H9 (cell line): ENCODE measurements at regions not wholly inside any gene's neighbourhood (a gene's known extent, or its start where the extent isn't known, plus 50 kb on each side); places are given as distances from the start of the nearest gene placed in this dataset.

Experiments
- DNase-seq: peaks from one replicate; pipeline ENCODE4 v3.0.0-alpha.2; 2017
- H2AFZ ChIP-seq: one replicate; pipeline ENCODE4 v1.6.1; 2013; ENCODE audit warnings: mild to moderate bottlenecking, low read length, control low read depth, moderate library complexity
- H2AK5ac ChIP-seq: 2 replicates; pipeline ENCODE4 v1.6.1; 2013; ENCODE audit warnings: low read length, control low read depth, mixed read lengths; ENCODE audit not compliant: insufficient read length
- H2BK120ac ChIP-seq: one replicate; pipeline ENCODE4 v1.6.1; 2013; ENCODE audit warnings: low read depth, mild to moderate bottlenecking, low read length, control low read depth, inconsistent platforms; ENCODE audit not compliant: poor library complexity, severe bottlenecking
- H2BK12ac ChIP-seq: 2 replicates; pipeline ENCODE4 v1.6.1; 2013; ENCODE audit warnings: low read length, control low read depth, mixed read lengths, low read depth; ENCODE audit not compliant: insufficient read length
- H2BK15ac ChIP-seq: 2 replicates; pipeline ENCODE4 v1.6.1; 2013; ENCODE audit warnings: low read depth, low read length, control low read depth
- H2BK20ac ChIP-seq: one replicate; pipeline ENCODE4 v1.6.1; 2013; ENCODE audit warnings: low read depth, mild to moderate bottlenecking, low read length, control low read depth, inconsistent platforms; ENCODE audit not compliant: poor library complexity, severe bottlenecking
- H2BK5ac ChIP-seq: 2 replicates; pipeline ENCODE4 v1.6.1; 2013; ENCODE audit warnings: low read length, control low read depth, mixed read lengths; ENCODE audit not compliant: insufficient read length
- H3K14ac ChIP-seq: 2 replicates; pipeline ENCODE4 v1.6.1; 2013; ENCODE audit warnings: low read length, control low read depth; ENCODE audit not compliant: insufficient read depth
- H3K18ac ChIP-seq: 2 replicates; pipeline ENCODE4 v1.6.1; 2013; ENCODE audit warnings: low read depth, mild to moderate bottlenecking, mixed read lengths, low read length, control low read depth; ENCODE audit not compliant: insufficient read length
- H3K23ac ChIP-seq: 2 replicates; pipeline ENCODE4 v1.6.1; 2013; ENCODE audit warnings: low read length, control low read depth, mixed read lengths, low read depth; ENCODE audit not compliant: insufficient read length
- H3K23me2 ChIP-seq: 2 replicates; pipeline ENCODE4 v1.6.1; 2013; ENCODE audit warnings: low read depth, mild to moderate bottlenecking, mixed read lengths, low read length, control low read depth; ENCODE audit not compliant: insufficient read length, poor library complexity, severe bottlenecking
- H3K27ac ChIP-seq: 2 replicates; pipeline ENCODE4 v1.5.1; 2013; ENCODE audit warnings: low read length, control low read depth, mixed read lengths, low read depth; ENCODE audit not compliant: insufficient read length
- H3K27me3 ChIP-seq: 2 replicates; pipeline ENCODE4 v1.6.1; 2013; ENCODE audit warnings: low read length, control low read depth, inconsistent platforms; ENCODE audit not compliant: insufficient read depth
- H3K4ac ChIP-seq: 2 replicates; pipeline ENCODE4 v1.6.1; 2013; ENCODE audit warnings: low read depth, mild to moderate bottlenecking, control low read depth, inconsistent platforms, low read length, moderate library complexity
- H3K4me1 ChIP-seq: 2 replicates; pipeline ENCODE4 v1.6.1; 2013; ENCODE audit warnings: low read length, control low read depth, inconsistent platforms; ENCODE audit not compliant: insufficient read depth
- H3K4me2 ChIP-seq: 2 replicates; pipeline ENCODE4 v1.6.1; 2013; ENCODE audit warnings: low read length, control low read depth, mixed read lengths; ENCODE audit not compliant: insufficient read length, insufficient read depth
- H3K56ac ChIP-seq: 2 replicates; pipeline ENCODE4 v1.6.1; 2013; ENCODE audit warnings: low read depth, mild to moderate bottlenecking, mixed read lengths, low read length, control low read depth; ENCODE audit not compliant: insufficient read length
- H3K79me1 ChIP-seq: 2 replicates; pipeline ENCODE4 v1.6.1; 2013; ENCODE audit warnings: low read depth, mild to moderate bottlenecking, moderate library complexity, low read length, control low read depth, inconsistent platforms; ENCODE audit not compliant: insufficient read depth, poor library complexity, severe bottlenecking
- H3K79me2 ChIP-seq: 2 replicates; pipeline ENCODE4 v1.6.1; 2013; ENCODE audit warnings: low read length, control low read depth, inconsistent platforms; ENCODE audit not compliant: insufficient read depth
- H3K9ac ChIP-seq: 2 replicates; pipeline ENCODE4 v1.6.1; 2013; ENCODE audit warnings: low read length, control low read depth, mixed read lengths; ENCODE audit not compliant: insufficient read length; ENCODE audit errors: extremely low read depth
- H3K9me3 ChIP-seq: one replicate; pipeline ENCODE4 v1.6.1; 2013; ENCODE audit warnings: low read depth, low read length, inconsistent platforms; ENCODE audit not compliant: control insufficient read depth
- H3T11ph ChIP-seq: one replicate; pipeline ENCODE4 v1.6.1; 2013; ENCODE audit warnings: mild to moderate bottlenecking, low read length, control low read depth, inconsistent platforms
- H4K20me1 ChIP-seq: one replicate; pipeline ENCODE4 v1.6.1; 2013; ENCODE audit not compliant: control insufficient read depth, insufficient read length, insufficient read depth
- H4K5ac ChIP-seq: 2 replicates; pipeline ENCODE4 v1.6.1; 2013; ENCODE audit warnings: low read depth, mild to moderate bottlenecking, mixed read lengths, low read length, control low read depth; ENCODE audit not compliant: insufficient read length
- H4K8ac ChIP-seq: replicated peaks from 2 replicates; pipeline ENCODE4 v1.6.1; 2013; ENCODE audit warnings: low read length, control low read depth, mixed read lengths, low read depth; ENCODE audit not compliant: insufficient read length
- H4K91ac ChIP-seq: 2 replicates; pipeline ENCODE4 v1.6.1; 2013; ENCODE audit warnings: low read depth, mild to moderate bottlenecking, moderate library complexity, mixed read lengths, low read length, control low read depth; ENCODE audit not compliant: insufficient read length
- H3K27ac Mint-ChIP-seq, 3 experiments: 2 replicates in 2 of 3; 3 replicates in 1 of 3; pipeline ENCODE4 v1.8.0; 2020 to 2021; ENCODE audit warnings: mixed read lengths in 3 of 3, mild to moderate bottlenecking in 1 of 3, moderate library complexity in 1 of 3
- H3K27me3 Mint-ChIP-seq: 2 replicates; pipeline ENCODE4 v1.8.0; 2021; ENCODE audit warnings: low read depth, mild to moderate bottlenecking, moderate library complexity, mixed read lengths
- H3K36me3 Mint-ChIP-seq, 3 experiments: 2 replicates in 2 of 3; 3 replicates in 1 of 3; pipeline ENCODE4 v1.8.0; 2020 to 2021; ENCODE audit warnings: low read depth in 3 of 3, mixed read lengths in 3 of 3; ENCODE audit not compliant: insufficient read depth in 1 of 3
- H3K4me1 Mint-ChIP-seq, 2 experiments: 2 replicates each; pipeline ENCODE4 v1.8.0; 2020; ENCODE audit warnings: mixed read lengths in 2 of 2
- H3K4me3 Mint-ChIP-seq, 2 experiments: 2 replicates in 1 of 2; 3 replicates in 1 of 2; pipeline ENCODE4 v1.8.0; 2020 to 2021; ENCODE audit warnings: mild to moderate bottlenecking in 2 of 2, mixed read lengths in 2 of 2, moderate library complexity in 1 of 2
- H3K9me3 Mint-ChIP-seq, 2 experiments: 2 replicates in 1 of 2; 3 replicates in 1 of 2; pipeline ENCODE4 v1.8.0; 2020; ENCODE audit warnings: mild to moderate bottlenecking in 2 of 2, mixed read lengths in 2 of 2, moderate library complexity in 1 of 2
- WGBS: extraction: QIAGEN DNeasy Blood & Tissue Kit; methylation state at CpG from one replicate; pipeline ENCODE4 v1.1.7; 2013; ENCODE audit warnings: missing lambda C conversion rate, low lambda C conversion rate, mixed read lengths; ENCODE audit not compliant: insufficient read length; ENCODE audit errors: extremely low coverage; 5-methylcytosine and 5-hydroxymethylcytosine counted together
- TF ChIP-seq, protein P1 (sequence below): fragments of 200-600 bp; sonication (generic); conservative IDR thresholded peaks from 3 replicates; pipeline ENCODE4 v1.8.0; 2021; ENCODE audit warnings: antibody characterized with exemption, mild to moderate bottlenecking

DNA sequence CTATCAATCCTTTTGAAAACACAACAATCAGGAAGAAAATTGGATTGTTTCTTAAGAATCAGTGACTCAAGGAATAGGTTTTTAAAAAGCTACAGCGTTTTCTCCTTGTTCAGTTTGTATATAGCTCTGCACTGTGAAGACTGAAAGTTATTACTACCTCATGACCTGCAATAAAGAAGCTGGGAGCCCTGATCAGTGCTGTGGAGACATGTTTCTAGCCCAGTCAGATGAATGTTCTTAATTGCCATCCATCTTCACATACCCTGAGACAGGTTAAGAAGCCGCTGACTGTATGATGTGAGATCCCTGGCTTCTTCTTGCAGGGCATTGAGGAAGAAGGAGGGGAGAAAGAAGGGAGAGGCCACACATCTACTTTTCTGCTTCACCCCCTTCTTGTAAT is 58.0 kb upstream of the VWC2 start:
- no peak overlapping the region for H3K27ac ChIP-seq
- H2BK12ac ChIP-seq, result no peak overlapping the region
- no CpG with 5 or more reads among the region's 2 CpGs for WGBS
- TF ChIP-seq, protein P1, sequence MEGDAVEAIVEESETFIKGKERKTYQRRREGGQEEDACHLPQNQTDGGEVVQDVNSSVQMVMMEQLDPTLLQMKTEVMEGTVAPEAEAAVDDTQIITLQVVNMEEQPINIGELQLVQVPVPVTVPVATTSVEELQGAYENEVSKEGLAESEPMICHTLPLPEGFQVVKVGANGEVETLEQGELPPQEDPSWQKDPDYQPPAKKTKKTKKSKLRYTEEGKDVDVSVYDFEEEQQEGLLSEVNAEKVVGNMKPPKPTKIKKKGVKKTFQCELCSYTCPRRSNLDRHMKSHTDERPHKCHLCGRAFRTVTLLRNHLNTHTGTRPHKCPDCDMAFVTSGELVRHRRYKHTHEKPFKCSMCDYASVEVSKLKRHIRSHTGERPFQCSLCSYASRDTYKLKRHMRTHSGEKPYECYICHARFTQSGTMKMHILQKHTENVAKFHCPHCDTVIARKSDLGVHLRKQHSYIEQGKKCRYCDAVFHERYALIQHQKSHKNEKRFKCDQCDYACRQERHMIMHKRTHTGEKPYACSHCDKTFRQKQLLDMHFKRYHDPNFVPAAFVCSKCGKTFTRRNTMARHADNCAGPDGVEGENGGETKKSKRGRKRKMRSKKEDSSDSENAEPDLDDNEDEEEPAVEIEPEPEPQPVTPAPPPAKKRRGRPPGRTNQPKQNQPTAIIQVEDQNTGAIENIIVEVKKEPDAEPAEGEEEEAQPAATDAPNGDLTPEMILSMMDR, result no peak
- Mint-ChIP-seq H3K4me1 (peaks cover 0 to 2% of the 10 kb centered on the region in 2 experiments; a peak in 2 of 4 replicates), H3K9me3 (peaks cover 0 to 6% of the 10 kb centered on the region in 2 experiments; a peak in 2 of 5 replicates), H3K36me3 (peaks cover 0 to 6% (median 1%) of the 10 kb centered on the region in 3 experiments; a peak in 3 of 7 replicates), H3K27me3 (peaks cover 2% of the 10 kb centered on the region), H3K4me3 (no peak overlapping the region), H3K27ac (no peak overlapping the region)
- no peaks in the 10 kb centered on the region for H3K9me3 ChIP-seq
- no peak overlapping the region for H4K5ac ChIP-seq
- no peaks in the 10 kb centered on the region for H4K20me1 ChIP-seq
- no peaks in the 10 kb centered on the region for H3K27me3 ChIP-seq
- H3K4ac ChIP-seq, result no peak overlapping the region
- no peak overlapping the region for H3K4me2 ChIP-seq
- H3K14ac ChIP-seq, result no peak overlapping the region
- no peaks in the 10 kb centered on the region for H3K79me1 ChIP-seq
- H2BK120ac ChIP-seq, result no peak overlapping the region
- no peak overlapping the region for H3T11ph ChIP-seq
- no peak overlapping the region for H3K9ac ChIP-seq
- no peak overlapping the region for H4K91ac ChIP-seq
- no peak overlapping the region for H2BK15ac ChIP-seq
- DNase-seq, result no peak
- H2BK20ac ChIP-seq, result no peak overlapping the region
- H2AK5ac ChIP-seq, result no peak overlapping the region
- H4K8ac ChIP-seq, result no peak overlapping the region
- no peak overlapping the region for H3K18ac ChIP-seq
- H3K23me2 ChIP-seq, result no peaks in the 10 kb centered on the region
- H2AFZ ChIP-seq, result no peak overlapping the region
- H3K4me1 ChIP-seq, result no peaks in the 10 kb centered on the region
- H3K56ac ChIP-seq, result no peak overlapping the region
- no peak overlapping the region for H3K23ac ChIP-seq
- no peak overlapping the region for H2BK5ac ChIP-seq
- H3K79me2 ChIP-seq, result no peaks in the 10 kb centered on the region
